HUES6 (cell line): ENCODE measurements at regions not wholly inside any gene's neighbourhood (a gene's known extent, or its start where the extent isn't known, plus 50 kb on each side); places are given as distances from the start of the nearest gene placed in this dataset.

Experiments
- H3K27ac ChIP-seq: 2 replicates; pipeline ENCODE4 v1.7.0; 2013; ENCODE audit warnings: low read depth, mild to moderate bottlenecking, low read length, inconsistent platforms
- H3K27me3 ChIP-seq: 2 replicates; pipeline ENCODE4 v1.6.1; 2013; ENCODE audit warnings: low read length; ENCODE audit not compliant: control insufficient read depth, insufficient read depth
- H3K36me3 ChIP-seq: 2 replicates; pipeline ENCODE4 v1.6.1; 2013; ENCODE audit warnings: low read length; ENCODE audit not compliant: control insufficient read depth, insufficient read depth
- H3K4me1 ChIP-seq: 2 replicates; pipeline ENCODE4 v1.6.1; 2013; ENCODE audit warnings: low read length; ENCODE audit not compliant: control insufficient read depth, insufficient read depth
- H3K4me3 ChIP-seq: 2 replicates; pipeline ENCODE4 v1.5.1; 2013; ENCODE audit warnings: low read depth, low read length
- H3K9ac ChIP-seq: one replicate; pipeline ENCODE4 v1.6.1; 2013; ENCODE audit warnings: mild to moderate bottlenecking, low read length
- H3K9me3 ChIP-seq: 2 replicates; pipeline ENCODE4 v1.6.1; 2013; ENCODE audit warnings: low read depth, low read length; ENCODE audit not compliant: control insufficient read depth, insufficient read depth

GRCh38 chr13:87919956-87920355 is 248.8 kb downstream of the SLITRK5 start:
- Histone ChIP-seq H3K4me1 (no peaks in the 10 kb centered on the region), H3K36me3 (no peaks in the 10 kb centered on the region)

GRCh38 chr13:87923753-87924152 is 252.6 kb downstream of the SLITRK5 start:
- Histone ChIP-seq H3K9ac (no peak overlapping the region), H3K36me3 (no peaks in the 10 kb centered on the region), H3K4me1 (no peaks in the 10 kb centered on the region), H3K4me3 (no peak overlapping the region), H3K27me3 (no peaks in the 10 kb centered on the region), H3K27ac (no peak overlapping the region), H3K9me3 (no peaks in the 10 kb centered on the region)

More at GRCh38 chr13:87919956-87920355, 248.8 kb downstream of the SLITRK5 start:
- H3K9ac ChIP-seq = no peak overlapping the region
- no peak overlapping the region for H3K27ac ChIP-seq
- H3K9me3 ChIP-seq = no peaks in the 10 kb centered on the region
- H3K4me3 ChIP-seq = no peak overlapping the region
- H3K27me3 ChIP-seq = no peaks in the 10 kb centered on the region

- H3K4me1 ChIP-seq = no peaks in the 10 kb centered on the region
- no peak overlapping the region for H3K9ac ChIP-seq
- no peaks in the 10 kb centered on the region for H3K27me3 ChIP-seq
- H3K9me3 ChIP-seq = no peaks in the 10 kb centered on the region
- no peaks in the 10 kb centered on the region for H3K36me3 ChIP-seq
- H3K27ac ChIP-seq = no peak overlapping the region
- no peak overlapping the region for H3K4me3 ChIP-seq
These were observed 253.8 kb downstream of the SLITRK5 start for GRCh38 chr13:87925006-87925405.

- H3K9me3 ChIP-seq = no peaks in the 10 kb centered on the region
- no peak overlapping the region for H3K9ac ChIP-seq
- H3K27ac ChIP-seq = no peak overlapping the region
- no peaks in the 10 kb centered on the region for H3K27me3 ChIP-seq
- no peaks in the 10 kb centered on the region for H3K4me1 ChIP-seq
- no peak overlapping the region for H3K4me3 ChIP-seq
- H3K36me3 ChIP-seq = no peaks in the 10 kb centered on the region
These were observed 269.6 kb downstream of the SLITRK5 start for GRCh38 chr13:87940776-87941175.

GRCh38 chr13:87941226-87941625 is 270.1 kb downstream of the SLITRK5 start:
- H3K9me3 ChIP-seq = no peaks in the 10 kb centered on the region
- no peak overlapping the region for H3K27ac ChIP-seq
- H3K4me3 ChIP-seq = no peak overlapping the region
- H3K9ac ChIP-seq = no peak overlapping the region
- no peaks in the 10 kb centered on the region for H3K27me3 ChIP-seq
- no peaks in the 10 kb centered on the region for H3K4me1 ChIP-seq
- H3K36me3 ChIP-seq = no peaks in the 10 kb centered on the region

GRCh38 chr13:87942205-87942604 is 271.0 kb downstream of the SLITRK5 start:
- H3K4me1 ChIP-seq = no peaks in the 10 kb centered on the region
- no peaks in the 10 kb centered on the region for H3K27me3 ChIP-seq
- H3K27ac ChIP-seq = no peak overlapping the region
- no peaks in the 10 kb centered on the region for H3K36me3 ChIP-seq
- no peaks in the 10 kb centered on the region for H3K9me3 ChIP-seq
- H3K9ac ChIP-seq = no peak overlapping the region
- H3K4me3 ChIP-seq = no peak overlapping the region

GRCh38 chr13:87944038-87944437 is 272.9 kb downstream of the SLITRK5 start:
- H3K36me3 ChIP-seq = no peaks in the 10 kb centered on the region
- no peaks in the 10 kb centered on the region for H3K27me3 ChIP-seq
- H3K9ac ChIP-seq = no peak overlapping the region

GRCh38 chr13:87952377-87952776 is 281.2 kb downstream of the SLITRK5 start:
- Histone ChIP-seq H3K36me3 (no peaks in the 10 kb centered on the region), H3K27me3 (no peaks in the 10 kb centered on the region), H3K4me1 (no peaks in the 10 kb centered on the region), H3K9me3 (no peaks in the 10 kb centered on the region), H3K4me3 (no peak overlapping the region), H3K27ac (no peak overlapping the region), H3K9ac (no peak overlapping the region)

More at GRCh38 chr13:87944038-87944437, 272.9 kb downstream of the SLITRK5 start:
- Histone ChIP-seq H3K27ac (no peak overlapping the region), H3K9me3 (no peaks in the 10 kb centered on the region), H3K4me3 (no peak overlapping the region), H3K4me1 (no peaks in the 10 kb centered on the region)

- Histone ChIP-seq H3K36me3 (no peaks in the 10 kb centered on the region), H3K4me3 (no peak overlapping the region), H3K27ac (no peak overlapping the region), H3K9me3 (no peaks in the 10 kb centered on the region), H3K9ac (no peak overlapping the region), H3K4me1 (no peaks in the 10 kb centered on the region), H3K27me3 (no peaks in the 10 kb centered on the region)
These were observed 282.2 kb downstream of the SLITRK5 start for GRCh38 chr13:87953381-87953780.

- Histone ChIP-seq H3K27me3 (no peaks in the 10 kb centered on the region), H3K27ac (no peak overlapping the region), H3K4me1 (no peaks in the 10 kb centered on the region), H3K4me3 (no peak overlapping the region), H3K9ac (no peak overlapping the region), H3K36me3 (no peaks in the 10 kb centered on the region), H3K9me3 (no peaks in the 10 kb centered on the region)
These were observed 282.9 kb downstream of the SLITRK5 start for GRCh38 chr13:87954091-87954490.

- H3K9ac ChIP-seq = no peak overlapping the region
- no peaks in the 10 kb centered on the region for H3K9me3 ChIP-seq
- H3K27me3 ChIP-seq = no peaks in the 10 kb centered on the region
- no peaks in the 10 kb centered on the region for H3K4me1 ChIP-seq
- no peak overlapping the region for H3K27ac ChIP-seq
- H3K36me3 ChIP-seq = no peaks in the 10 kb centered on the region
- H3K4me3 ChIP-seq = no peak overlapping the region
These were observed 290.4 kb downstream of the SLITRK5 start for GRCh38 chr13:87961546-87961945.

GRCh38 chr13:87972568-87972967 is 301.4 kb downstream of the SLITRK5 start:
- no peaks in the 10 kb centered on the region for H3K27me3 ChIP-seq
- H3K9ac ChIP-seq = no peak overlapping the region
- no peaks in the 10 kb centered on the region for H3K4me1 ChIP-seq
- H3K27ac ChIP-seq = no peak overlapping the region
- H3K36me3 ChIP-seq = no peaks in the 10 kb centered on the region
- H3K9me3 ChIP-seq = 0 out of 2 replicates have a peak, but pooled peaks cover 3% of the 10 kb centered on the region
- no peak overlapping the region for H3K4me3 ChIP-seq
